ENCODE measurements at regions not wholly inside any gene's neighbourhood (a gene's known extent, or its start where the extent isn't known, plus 50 kb on each side); places are given as distances from the start of the nearest gene placed in this dataset.
A peak's percentile ranks its signal among the peaks of the same experiment; 100 is the strongest.
"Not testable (repeated sequence)": the region's sequence is repeated elsewhere in the genome, so short reads cannot be mapped to it uniquely, and the experiment has no call there.

- no peak for DNase-seq
Measured at GRCh38 chr3:174547801-174548435, 311.2 kb upstream of the NAALADL2 start.

GRCh38 chr3:174548841-174549623 is 310.1 kb upstream of the NAALADL2 start:
- no peak for DNase-seq

GRCh38 chr3:174581558-174581957 is 277.6 kb upstream of the NAALADL2 start:
- DNase-seq = no peak

- no peak for DNase-seq
Measured at GRCh38 chr3:174583396-174583795, 275.7 kb upstream of the NAALADL2 start.

DNA sequence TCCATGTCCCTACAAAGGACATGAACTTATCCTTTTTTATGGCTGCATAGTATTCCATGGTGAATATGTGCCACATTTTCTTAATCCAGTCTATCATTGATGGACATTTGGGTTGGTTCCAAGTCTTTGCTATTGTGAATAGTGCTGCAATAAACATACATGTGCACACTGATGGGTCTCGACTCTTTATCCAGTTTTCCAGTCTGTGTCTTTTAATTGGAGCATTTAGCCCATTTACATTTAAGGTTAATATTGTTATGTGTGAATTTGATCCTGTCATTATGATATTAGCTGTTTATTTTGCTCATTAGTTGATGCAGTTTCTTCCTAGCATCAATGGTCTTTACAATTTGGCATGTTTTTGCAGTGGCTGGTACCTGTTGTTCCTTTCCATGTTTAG is 272.0 kb upstream of the NAALADL2 start:
- DNase-seq = not testable (repeated sequence)

DNA sequence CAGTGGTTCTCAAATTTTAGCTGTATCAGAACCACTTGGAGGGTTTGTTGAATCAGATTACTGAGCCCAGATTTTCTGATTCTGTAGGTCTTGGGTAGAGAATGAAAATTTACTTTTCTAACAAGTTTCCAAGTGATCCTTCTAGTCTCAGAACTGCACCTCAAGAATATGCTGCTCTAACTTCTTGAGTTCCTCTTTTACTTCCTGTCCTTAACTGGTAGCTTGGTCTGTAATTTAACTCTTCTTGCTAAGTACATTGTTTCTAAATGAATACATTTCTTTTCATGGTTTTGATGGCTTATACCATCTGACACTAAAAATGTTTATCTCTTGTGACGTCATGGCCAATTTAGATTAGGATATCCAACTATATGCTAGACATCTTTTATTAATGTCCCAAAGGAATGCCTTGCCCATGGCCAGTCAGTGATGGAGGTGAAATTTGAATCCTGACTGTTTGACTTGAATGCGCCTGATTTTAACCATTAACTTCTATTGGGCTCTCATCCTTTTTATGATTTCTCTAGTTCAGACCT is 262.6 kb upstream of the NAALADL2 start:
- DNase-seq = no peak

DNA sequence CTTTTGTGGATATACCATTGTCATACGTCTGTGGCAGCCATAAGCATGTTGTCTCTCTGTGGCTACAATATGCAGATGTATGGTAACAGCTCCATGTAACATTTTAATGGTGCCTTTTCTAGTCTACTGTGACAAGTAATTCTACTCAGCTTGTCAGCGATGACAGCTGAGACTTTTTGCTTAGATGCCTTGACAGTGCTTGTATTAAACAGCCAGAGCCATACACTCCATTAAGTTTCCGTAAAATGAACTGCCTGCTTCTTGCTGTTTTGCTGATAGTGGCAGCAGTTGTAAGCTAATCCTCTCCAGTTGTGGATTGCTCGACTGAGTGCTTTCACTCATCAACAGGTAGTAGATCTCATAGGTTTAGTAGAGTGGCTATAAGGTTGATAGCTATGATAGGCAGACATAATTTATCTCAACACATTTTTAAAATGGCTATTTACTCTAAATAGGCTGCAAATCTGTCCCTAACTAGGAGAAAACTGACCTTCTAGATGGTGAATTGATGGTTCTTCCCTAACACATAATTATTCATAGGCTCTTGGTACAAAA is 260.2 kb upstream of the NAALADL2 start:
- DNase-seq = no peak

GRCh38 chr3:174613173-174613572 is 246.0 kb upstream of the NAALADL2 start:
- no peak for DNase-seq

GRCh38 chr3:174614036-174614435 is 245.1 kb upstream of the NAALADL2 start:
- DNase-seq = peak; percentile 34

- no peak for DNase-seq
Measured at GRCh38 chr3:174618368-174619080, 240.6 kb upstream of the NAALADL2 start.

DNA sequence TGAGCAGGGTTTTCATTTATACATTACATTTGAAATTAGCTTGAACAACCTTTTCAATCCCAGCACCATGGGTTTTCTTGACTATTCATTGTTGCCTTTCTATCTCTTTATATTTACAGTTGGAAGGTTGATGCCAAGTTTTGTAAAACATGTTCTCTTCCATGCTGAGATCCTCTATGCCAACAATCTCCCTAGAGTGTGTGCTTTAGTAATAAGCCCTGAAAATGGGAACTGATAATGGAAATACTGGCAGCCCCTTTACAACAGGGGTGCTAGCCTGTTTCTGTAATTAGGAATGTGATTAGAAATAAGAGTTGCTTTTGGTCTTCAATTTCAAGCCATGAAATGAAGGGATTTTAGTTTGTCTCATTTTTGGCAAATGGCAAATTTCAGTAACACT is 239.9 kb upstream of the NAALADL2 start:
- no peak for DNase-seq

DNA sequence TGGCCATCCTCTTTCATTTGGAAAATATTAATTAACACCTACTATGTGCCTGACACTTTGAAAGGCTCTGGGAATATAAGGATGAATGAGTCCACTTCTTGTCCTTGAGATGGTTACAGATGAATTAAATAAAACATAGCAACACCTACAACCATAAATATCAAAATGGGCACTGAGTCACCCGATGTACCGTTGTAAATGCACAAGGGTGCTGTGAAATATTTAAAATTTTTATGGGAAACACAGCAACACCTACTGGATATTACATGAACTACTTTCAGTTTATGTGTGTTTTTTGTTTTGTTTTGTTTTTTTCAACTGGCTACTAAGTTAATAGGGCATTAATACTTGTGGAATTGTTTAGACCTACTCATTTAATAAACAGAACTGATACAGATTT is 239.0 kb upstream of the NAALADL2 start:
- no peak for DNase-seq

DNA sequence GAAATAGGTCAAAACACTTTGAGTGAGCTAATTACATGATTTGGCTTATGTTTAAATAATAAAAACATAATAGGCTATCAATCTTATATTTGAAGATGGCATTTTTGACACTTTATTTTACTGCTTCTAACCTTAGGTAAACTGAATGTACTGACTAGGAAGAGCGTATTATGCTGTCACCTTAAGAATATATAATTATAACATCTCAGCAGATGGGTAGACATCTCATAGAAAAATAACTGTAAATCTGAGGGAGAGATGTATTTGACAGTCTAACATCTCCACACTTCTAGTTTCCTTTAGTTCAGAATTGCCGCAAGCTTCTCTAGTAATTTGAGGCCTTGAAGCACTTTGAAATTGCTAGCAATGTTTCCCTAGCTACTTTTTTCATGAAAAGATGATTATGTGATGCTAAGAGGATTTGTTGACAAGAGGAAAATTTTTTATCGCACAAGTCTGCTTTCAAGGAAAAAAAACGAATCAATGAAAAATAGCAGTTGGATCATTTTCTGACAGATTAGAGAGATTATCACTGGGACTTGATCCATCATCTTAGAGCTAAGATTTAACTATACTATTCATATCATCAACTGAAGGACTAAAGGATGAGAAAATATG is 238.2 kb upstream of the NAALADL2 start:
- no peak for DNase-seq

- DNase-seq = no peak
Measured at GRCh38 chr3:174633342-174633741, 225.8 kb upstream of the NAALADL2 start.

DNA sequence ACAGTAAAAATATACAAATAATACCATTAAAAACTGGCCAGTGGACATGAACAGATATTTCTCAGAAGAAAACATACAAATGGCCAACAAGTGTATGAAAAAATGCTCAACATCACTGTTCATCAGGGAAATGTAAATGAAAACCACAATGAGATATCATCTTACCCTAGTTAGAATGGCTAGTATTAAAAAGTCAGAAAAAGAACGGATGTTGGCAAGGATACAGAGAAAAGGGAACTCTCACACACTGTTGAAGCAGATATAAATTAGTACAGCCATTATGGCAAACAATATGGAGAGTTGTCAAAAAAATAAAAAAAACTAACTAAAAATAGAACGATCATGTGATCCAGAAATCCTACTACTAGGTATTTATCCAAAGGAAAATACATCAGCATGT is 222.7 kb upstream of the NAALADL2 start:
- no peak for DNase-seq

DNA sequence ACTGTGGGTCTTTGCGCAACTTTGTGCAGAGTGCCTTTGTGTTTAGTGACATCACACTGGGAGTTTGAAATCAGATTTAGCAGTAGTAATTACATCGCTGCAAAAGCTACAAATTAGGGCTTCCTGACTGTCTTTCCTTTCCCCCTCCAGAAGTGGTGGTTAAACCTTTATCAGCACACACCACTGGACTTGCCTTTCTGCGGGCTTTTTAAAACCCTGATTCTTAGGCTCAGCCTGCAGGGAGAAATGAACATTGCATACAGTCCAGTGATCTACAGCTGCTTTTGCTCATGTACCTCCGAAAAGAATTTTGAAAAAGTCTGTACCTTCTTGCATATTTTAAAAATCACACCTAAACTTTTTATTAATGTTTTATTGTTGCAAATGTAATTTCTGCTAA is 219.7 kb upstream of the NAALADL2 start:
- no peak for DNase-seq

- no peak for DNase-seq
Measured at GRCh38 chr3:174639970-174640369, 219.2 kb upstream of the NAALADL2 start.

GRCh38 chr3:174640932-174641331 is 218.2 kb upstream of the NAALADL2 start:
- no peak for DNase-seq

DNA sequence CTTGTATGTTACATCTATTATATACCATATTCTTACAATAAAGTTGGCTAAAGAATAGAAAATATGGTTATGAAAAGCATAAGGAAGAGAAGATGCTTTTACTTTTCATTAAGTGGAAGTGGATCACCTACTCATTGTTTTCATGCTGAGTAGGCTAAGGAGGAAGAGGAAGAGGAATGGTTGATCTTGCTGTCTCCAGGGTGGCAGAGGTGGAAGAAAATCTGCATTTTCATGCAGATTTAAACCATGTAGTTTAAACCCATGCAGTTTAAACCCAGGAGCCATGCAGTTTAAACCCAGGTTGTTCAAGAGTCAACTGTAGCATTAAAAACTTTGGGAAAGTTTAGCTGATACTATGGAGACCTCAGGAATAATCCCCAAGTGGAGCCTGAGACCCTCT is 214.8 kb upstream of the NAALADL2 start:
- no peak for DNase-seq

DNA sequence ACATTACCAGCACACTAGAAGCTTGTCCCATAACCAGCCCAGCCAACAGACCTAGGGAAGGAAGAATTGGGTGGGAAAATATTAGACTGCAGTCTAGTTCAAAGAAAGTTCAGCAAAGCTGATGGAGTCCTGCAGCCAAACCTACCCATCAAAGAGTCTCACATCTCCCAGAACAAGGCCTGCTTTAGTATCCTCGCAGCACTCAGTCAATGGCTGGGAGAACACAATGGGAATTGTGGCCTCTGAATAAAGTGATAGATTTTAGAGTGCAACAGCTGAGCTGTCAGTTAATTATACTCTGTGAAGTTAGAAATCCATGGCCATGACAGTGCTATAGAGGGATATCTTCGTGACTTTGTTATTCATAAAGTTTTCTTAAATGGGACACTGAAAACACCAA is 207.2 kb upstream of the NAALADL2 start:
- no peak for DNase-seq

- DNase-seq = no peak
Measured at GRCh38 chr3:174659511-174659910, 199.6 kb upstream of the NAALADL2 start.

DNA sequence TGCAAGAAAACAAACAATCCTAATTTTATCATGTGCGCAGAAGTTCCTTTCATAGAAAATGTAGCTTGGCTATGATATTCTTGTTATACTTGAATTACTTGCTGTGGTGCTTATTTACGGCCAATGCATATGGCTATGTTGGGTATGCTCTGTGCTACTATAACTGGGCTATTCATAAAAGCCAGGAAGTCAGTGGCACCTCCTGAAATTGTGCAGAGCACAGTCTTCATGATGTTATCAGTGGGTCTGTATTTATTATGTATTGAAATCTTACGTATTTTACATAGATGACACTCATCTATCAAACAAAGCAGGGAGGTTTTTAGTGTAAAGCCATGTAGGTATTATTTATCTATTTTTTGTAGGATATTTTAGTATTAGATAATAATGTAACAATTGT is 196.5 kb upstream of the NAALADL2 start:
- no peak for DNase-seq

DNA sequence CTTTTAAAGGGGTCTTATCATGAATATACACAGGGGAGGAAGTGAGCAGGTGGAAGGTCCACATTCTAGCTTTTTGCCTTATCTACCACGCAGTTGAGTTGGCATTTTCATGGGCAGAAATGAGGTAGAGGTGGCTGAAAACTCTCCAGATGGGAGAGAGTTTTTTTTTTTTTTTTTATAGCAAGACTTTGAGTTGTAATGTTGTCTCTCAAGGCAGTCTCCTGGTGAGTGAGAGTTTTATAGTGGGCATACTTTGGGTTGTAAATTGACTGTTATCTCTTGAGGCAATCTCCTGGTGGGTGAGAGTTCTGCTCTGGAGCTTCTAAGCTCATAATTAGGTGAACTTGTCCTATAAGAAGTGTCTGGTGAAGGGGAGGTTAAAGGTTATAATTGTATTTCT is 191.7 kb upstream of the NAALADL2 start:
- DNase-seq = no peak

All from right hindlimb (tissue), 1 donor.